ENCODE measurements at regions not wholly inside any gene's neighbourhood (a gene's known extent, or its start where the extent isn't known, plus 50 kb on each side); places are given as distances from the start of the nearest gene placed in this dataset.

DNA sequence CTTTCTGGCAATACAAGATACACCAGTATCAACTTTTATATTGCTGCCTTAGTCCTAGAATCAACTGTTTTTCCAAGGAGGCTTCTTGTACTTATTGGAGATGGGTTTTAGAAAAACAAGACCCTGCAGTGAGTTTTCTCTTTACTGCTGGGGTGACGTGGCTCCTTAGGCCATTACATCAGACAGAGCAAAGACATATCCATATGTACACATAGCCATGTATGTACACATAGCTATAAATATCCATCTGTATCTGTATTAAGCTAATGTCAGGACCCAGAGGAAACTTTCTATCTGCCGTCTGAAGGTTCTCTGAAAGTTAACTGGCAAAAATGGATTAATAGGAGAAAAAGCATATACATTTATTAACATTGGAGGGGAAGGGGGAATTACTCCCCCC lies 607.4 kb downstream of the POM121L12 start:
- H3K4me3 ChIP-seq (ENCODE audit: low read length) = no peak overlapping the region
- DNase-seq (ENCODE audit: low read depth) = no peak
- TF ChIP-seq, protein P1, sequence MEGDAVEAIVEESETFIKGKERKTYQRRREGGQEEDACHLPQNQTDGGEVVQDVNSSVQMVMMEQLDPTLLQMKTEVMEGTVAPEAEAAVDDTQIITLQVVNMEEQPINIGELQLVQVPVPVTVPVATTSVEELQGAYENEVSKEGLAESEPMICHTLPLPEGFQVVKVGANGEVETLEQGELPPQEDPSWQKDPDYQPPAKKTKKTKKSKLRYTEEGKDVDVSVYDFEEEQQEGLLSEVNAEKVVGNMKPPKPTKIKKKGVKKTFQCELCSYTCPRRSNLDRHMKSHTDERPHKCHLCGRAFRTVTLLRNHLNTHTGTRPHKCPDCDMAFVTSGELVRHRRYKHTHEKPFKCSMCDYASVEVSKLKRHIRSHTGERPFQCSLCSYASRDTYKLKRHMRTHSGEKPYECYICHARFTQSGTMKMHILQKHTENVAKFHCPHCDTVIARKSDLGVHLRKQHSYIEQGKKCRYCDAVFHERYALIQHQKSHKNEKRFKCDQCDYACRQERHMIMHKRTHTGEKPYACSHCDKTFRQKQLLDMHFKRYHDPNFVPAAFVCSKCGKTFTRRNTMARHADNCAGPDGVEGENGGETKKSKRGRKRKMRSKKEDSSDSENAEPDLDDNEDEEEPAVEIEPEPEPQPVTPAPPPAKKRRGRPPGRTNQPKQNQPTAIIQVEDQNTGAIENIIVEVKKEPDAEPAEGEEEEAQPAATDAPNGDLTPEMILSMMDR (conservative IDR thresholded peaks at IDR 0.05; ENCODE audit: low read depth, low read length) = no peak

DNA sequence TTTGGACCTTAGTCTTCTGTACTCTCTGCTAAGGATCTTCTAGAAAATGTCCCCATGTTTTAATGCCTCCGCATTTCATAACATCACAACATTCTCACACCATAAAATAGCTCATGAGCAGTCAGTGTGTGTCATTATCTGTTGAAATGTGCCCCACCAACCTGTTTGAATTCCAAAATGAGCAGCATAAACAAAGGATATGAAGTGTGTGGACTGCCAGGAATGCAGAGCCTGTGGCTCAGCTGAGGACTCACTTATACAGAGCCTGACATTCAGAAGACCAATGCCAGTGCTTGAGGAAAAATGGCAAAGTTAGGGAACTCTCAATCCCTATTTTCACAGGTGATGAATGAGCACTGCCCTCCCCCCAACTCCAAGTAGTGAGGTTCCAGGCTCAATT lies 621.4 kb downstream of the POM121L12 start:
- no peak overlapping the region for H3K4me3 ChIP-seq (ENCODE audit: low read length)
- TF ChIP-seq, protein P1 (conservative IDR thresholded peaks at IDR 0.05; ENCODE audit: low read depth, low read length) = no peak
- no peak for DNase-seq (ENCODE audit: low read depth)

DNA sequence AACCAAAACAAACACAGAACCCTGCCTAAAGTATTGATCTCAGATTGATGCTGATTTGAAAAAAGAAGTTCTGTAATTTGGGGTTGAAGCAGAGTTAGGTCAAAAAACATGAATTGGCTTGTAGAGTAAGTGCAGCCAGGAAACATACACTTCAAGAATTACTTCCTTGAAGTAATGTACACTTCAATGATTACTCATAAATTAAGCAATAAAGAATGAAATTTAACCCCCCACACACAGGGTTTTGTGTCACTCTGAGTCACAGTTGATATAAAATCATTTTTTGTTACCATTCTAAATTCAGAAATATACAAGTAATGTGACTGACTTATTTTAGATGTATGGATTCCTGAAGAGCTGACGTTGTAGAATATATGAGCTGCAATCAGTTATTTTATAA lies 622.2 kb downstream of the POM121L12 start:
- DNase-seq (ENCODE audit: low read depth) = no peak
- H3K4me3 ChIP-seq (ENCODE audit: low read length) = no peak overlapping the region
- TF ChIP-seq, protein P1 (conservative IDR thresholded peaks at IDR 0.05; ENCODE audit: low read depth, low read length) = no peak

DNA sequence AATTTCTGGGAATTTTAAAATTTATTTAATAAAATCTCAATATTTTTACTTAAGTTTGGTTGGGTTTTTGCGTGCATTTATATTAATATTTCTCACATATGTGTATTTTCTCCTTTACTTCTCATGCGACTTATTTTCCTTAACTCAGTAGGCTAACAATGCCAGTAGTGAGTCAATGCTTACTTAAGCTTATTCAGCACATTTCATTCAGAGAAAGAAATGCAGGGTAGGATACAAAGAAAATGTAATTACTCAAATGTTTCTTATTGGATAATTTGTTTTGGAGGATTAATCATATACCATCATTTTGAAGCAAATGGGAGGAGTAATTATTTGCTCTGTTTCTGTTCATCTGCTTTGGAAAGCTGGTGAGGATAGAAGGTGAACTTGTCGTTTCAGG lies 623.5 kb downstream of the POM121L12 start:
- TF ChIP-seq, protein P1 (conservative IDR thresholded peaks at IDR 0.05; ENCODE audit: low read depth, low read length) = no peak
- no peak for DNase-seq (ENCODE audit: low read depth)
- no peak overlapping the region for H3K4me3 ChIP-seq (ENCODE audit: low read length)

DNA sequence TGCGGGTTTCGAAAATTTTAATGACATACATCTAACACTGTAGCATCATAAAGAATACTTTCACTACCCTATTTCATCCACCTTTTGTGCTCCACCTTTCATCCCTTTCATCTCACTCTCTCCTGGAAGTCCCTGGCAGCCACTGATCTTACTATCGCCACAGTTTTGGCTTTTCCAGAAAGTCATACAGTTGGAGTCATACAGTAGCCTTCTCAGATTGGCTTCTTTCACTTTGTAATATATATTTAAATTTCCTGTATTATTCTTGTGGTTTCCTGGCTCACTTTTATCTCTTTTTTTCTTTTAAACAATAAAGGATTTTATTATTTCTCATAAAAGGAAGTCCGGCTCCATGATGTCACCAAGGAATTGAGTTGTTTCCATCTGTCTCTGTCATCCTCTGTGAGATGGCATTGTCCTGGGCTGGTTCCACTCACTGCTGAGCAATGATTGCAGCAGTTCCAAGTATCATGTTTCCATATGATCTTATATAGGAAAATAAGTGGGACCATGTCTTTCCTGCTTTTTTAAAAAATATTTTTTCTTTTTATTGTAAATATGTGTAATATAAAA lies 626.3 kb downstream of the POM121L12 start:
- no peak for DNase-seq (ENCODE audit: low read depth)
- TF ChIP-seq, protein P1 (conservative IDR thresholded peaks at IDR 0.05; ENCODE audit: low read depth, low read length) = no peak
- H3K4me3 ChIP-seq (ENCODE audit: low read length) = no peak overlapping the region

DNA sequence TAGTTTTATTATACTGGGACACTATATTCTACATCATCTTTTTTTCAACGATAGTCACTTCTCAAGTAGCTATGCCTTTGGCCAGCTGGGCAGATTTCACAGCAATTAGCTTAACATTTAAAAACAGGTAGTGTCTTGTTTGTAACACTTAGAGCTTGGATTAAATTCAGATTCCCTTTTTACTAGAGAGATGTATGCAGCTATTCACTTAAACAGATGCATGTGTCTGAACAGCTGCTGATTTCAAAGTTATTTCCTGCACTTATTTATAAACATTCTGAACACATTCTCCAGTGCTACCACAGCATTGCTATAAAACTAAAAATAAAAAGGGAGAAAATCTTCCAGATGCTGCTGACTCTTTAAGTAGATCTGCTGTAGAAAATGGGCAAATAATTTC lies 637.2 kb downstream of the POM121L12 start:
- TF ChIP-seq, protein P1 (conservative IDR thresholded peaks at IDR 0.05; ENCODE audit: low read depth, low read length) = no peak
- H3K4me3 ChIP-seq (ENCODE audit: low read length) = no peak overlapping the region
- no peak for DNase-seq (ENCODE audit: low read depth)

DNA sequence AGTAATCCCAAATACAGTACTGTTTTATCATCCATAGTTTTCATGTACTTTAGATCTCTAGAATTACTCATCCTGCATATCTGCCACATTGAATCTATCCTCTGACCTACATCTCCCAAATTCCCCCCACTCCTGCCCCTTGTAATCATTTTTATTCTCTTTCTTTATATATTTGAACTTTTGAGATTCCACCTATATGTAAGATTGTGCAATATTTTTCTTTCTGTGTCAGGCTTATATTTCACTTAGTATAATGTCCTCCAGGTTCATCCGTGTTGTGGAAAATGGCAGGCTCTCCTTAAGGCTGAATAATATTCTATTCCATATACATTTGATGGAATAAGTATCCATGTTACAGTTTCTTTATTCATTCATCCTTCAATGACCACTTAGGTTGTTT lies 640.4 kb downstream of the POM121L12 start:
- TF ChIP-seq, protein P1 (conservative IDR thresholded peaks at IDR 0.05; ENCODE audit: low read depth, low read length) = no peak
- no peak for DNase-seq (ENCODE audit: low read depth)
- no peak overlapping the region for H3K4me3 ChIP-seq (ENCODE audit: low read length)

All from retinal pigment epithelial cell (primary cell).